ENCODE measurements at regions not wholly inside any gene's neighbourhood (a gene's known extent, or its start where the extent isn't known, plus 50 kb on each side); places are given as distances from the start of the nearest gene placed in this dataset.

- Histone ChIP-seq H3K4me1 (ENCODE audit: insufficient read depth, low read length) (no peaks in the 10 kb centered on the region), H3K27ac (ENCODE audit: low read depth, low read length) (no peak overlapping the region), H3K27me3 (ENCODE audit: insufficient read depth, low read length) (no peaks in the 10 kb centered on the region), H3K4me3 (ENCODE audit: low read length in 2 of 2) (no peak overlapping the region), H3K9me3 (ENCODE audit: control insufficient read depth in 1 of 2, low read length in 2 of 2) (no peaks in the 10 kb centered on the region), H3K36me3 (ENCODE audit: insufficient read depth, low read length) (no peaks in the 10 kb centered on the region)
- intact Hi-C loops (cut with micrococcal nuclease), result no loop called here
- Mint-ChIP-seq H3K27ac (no peak overlapping the region), H3K9me3 (peaks cover 0 to 15% (median 4%) of the 10 kb centered on the region in 8 donors), H3K4me1 (no peaks in the 10 kb centered on the region), H3K36me3 (peaks cover 12 to 13% of the 10 kb centered on the region in 2 donors), H3K27me3 (no peaks in the 10 kb centered on the region), H3K4me3 (no peak overlapping the region)
- ChIA-PET CTCF (ENCODE audit: partially characterized antibody) (no interaction called here), POLR2A (ENCODE audit: partially characterized antibody) (no interaction called here)
- DNase-seq, result no peak
These were observed 65.9 kb downstream of the SHOC1 start for GRCh38 chr9:111728617-111729366.

- Mint-ChIP-seq H3K4me1 (no peaks in the 10 kb centered on the region), H3K27me3 (no peaks in the 10 kb centered on the region), H3K36me3 (peaks cover 12 to 13% of the 10 kb centered on the region in 2 donors), H3K4me3 (no peak overlapping the region), H3K27ac (no peak overlapping the region), H3K9me3 (peaks cover 0 to 15% (median 4%) of the 10 kb centered on the region in 8 donors)
- no peaks in the 10 kb centered on the region for H3K36me3 ChIP-seq (ENCODE audit: insufficient read depth, low read length)
- no peaks in the 10 kb centered on the region for H3K4me1 ChIP-seq (ENCODE audit: insufficient read depth, low read length)
- no peaks in the 10 kb centered on the region for H3K27me3 ChIP-seq (ENCODE audit: insufficient read depth, low read length)
- ChIA-PET POLR2A (ENCODE audit: partially characterized antibody) (no interaction called here), CTCF (ENCODE audit: partially characterized antibody) (no interaction called here)
- H3K27ac ChIP-seq (ENCODE audit: low read depth, low read length), result no peak overlapping the region
- intact Hi-C loops (cut with micrococcal nuclease), result no loop called here
- no peak for DNase-seq
- H3K4me3 ChIP-seq (ENCODE audit: low read length in 2 of 2), result no peak overlapping the region
- H3K9me3 ChIP-seq (ENCODE audit: control insufficient read depth in 1 of 2, low read length in 2 of 2), result no peaks in the 10 kb centered on the region
These were observed 66.6 kb downstream of the SHOC1 start for GRCh38 chr9:111728143-111728542.

- no peak for DNase-seq
- intact Hi-C loops (cut with micrococcal nuclease), result no loop called here
- H3K9me3 Mint-ChIP-seq, result peaks cover 0 to 15% (median 4%) of the 10 kb centered on the region in 8 donors
- peaks cover 12 to 13% of the 10 kb centered on the region in 2 donors for H3K36me3 Mint-ChIP-seq
- Histone ChIP-seq H3K27me3 (ENCODE audit: insufficient read depth, low read length) (no peaks in the 10 kb centered on the region), H3K4me3 (ENCODE audit: low read length in 2 of 2) (no peak overlapping the region), H3K36me3 (ENCODE audit: insufficient read depth, low read length) (no peaks in the 10 kb centered on the region), H3K4me1 (ENCODE audit: insufficient read depth, low read length) (no peaks in the 10 kb centered on the region), H3K27ac (ENCODE audit: low read depth, low read length) (no peak overlapping the region), H3K9me3 (ENCODE audit: control insufficient read depth in 1 of 2, low read length in 2 of 2) (no peaks in the 10 kb centered on the region)
- CTCF ChIA-PET (ENCODE audit: partially characterized antibody), result no interaction called here
- H3K27me3 Mint-ChIP-seq, result no peaks in the 10 kb centered on the region
- no peak overlapping the region for H3K27ac Mint-ChIP-seq
- H3K4me3 Mint-ChIP-seq, result no peak overlapping the region
- H3K4me1 Mint-ChIP-seq, result no peaks in the 10 kb centered on the region
- POLR2A ChIA-PET (ENCODE audit: partially characterized antibody), result no interaction called here
These were observed 65.5 kb downstream of the GNG10 start for GRCh38 chr9:111726949-111727348.

GRCh38 chr9:111720174-111720573 is 58.8 kb downstream of the GNG10 start:
- Histone ChIP-seq H3K27me3 (ENCODE audit: insufficient read depth, low read length) (no peaks in the 10 kb centered on the region), H3K27ac (ENCODE audit: low read depth, low read length) (no peak overlapping the region), H3K4me1 (ENCODE audit: insufficient read depth, low read length) (no peaks in the 10 kb centered on the region), H3K4me3 (ENCODE audit: low read length in 2 of 2) (no peak overlapping the region), H3K36me3 (ENCODE audit: insufficient read depth, low read length) (no peaks in the 10 kb centered on the region), H3K9me3 (ENCODE audit: control insufficient read depth in 1 of 2, low read length in 2 of 2) (no peaks in the 10 kb centered on the region)
- CTCF ChIA-PET (ENCODE audit: partially characterized antibody), result no interaction called here
- intact Hi-C loops (cut with micrococcal nuclease), result no loop called here
- Mint-ChIP-seq H3K27me3 (no peaks in the 10 kb centered on the region), H3K4me1 (no peaks in the 10 kb centered on the region), H3K36me3 (no peaks in the 10 kb centered on the region), H3K27ac (peak overlapping the region in 1 of 7 donors; percentile 87), H3K9me3 (no peaks in the 10 kb centered on the region), H3K4me3 (no peak overlapping the region)
- no peak for DNase-seq
- POLR2A ChIA-PET (ENCODE audit: partially characterized antibody), result interaction anchor here (0.5 kb wide), 1 partner anchor 1527 kb away, joined by 3 read pairs; no protein-coding TSS in a partner anchor
